ENCODE measurements at regions not wholly inside any gene's neighbourhood (a gene's known extent, or its start where the extent isn't known, plus 50 kb on each side); places are given as distances from the start of the nearest gene placed in this dataset.

GRCh38 chr5:5770825-5771224 lies 348.3 kb downstream of the ICE1 start:
- Mint-ChIP-seq H3K4me3 (no peak overlapping the region), H3K27me3 (ENCODE audit: low read depth) (peaks cover 4% of the 10 kb centered on the region), H3K4me1 (no peaks in the 10 kb centered on the region), H3K36me3 (ENCODE audit: low read depth) (no peaks in the 10 kb centered on the region), H3K9me3 (peaks cover 3% of the 10 kb centered on the region), H3K27ac (ENCODE audit: unreplicated experiment) (no peak overlapping the region)
- TF ChIP-seq CTCF (conservative IDR thresholded peaks at IDR 0.05): no peak
- DNase-seq (ENCODE audit: low read depth, low spot score): no peak

- H3K27ac Mint-ChIP-seq (ENCODE audit: unreplicated experiment): no peak overlapping the region
- TF ChIP-seq CTCF (conservative IDR thresholded peaks at IDR 0.05): no peak
Observed at GRCh38 chr5:5767286-5767928, 344.9 kb downstream of the ICE1 start.

GRCh38 chr5:5765066-5765850 lies 342.8 kb downstream of the ICE1 start:
- DNase-seq (ENCODE audit: low read depth, low spot score): no peak
- H3K9me3 Mint-ChIP-seq: no peaks in the 10 kb centered on the region

More at GRCh38 chr5:5767286-5767928, 344.9 kb downstream of the ICE1 start:
- Mint-ChIP-seq H3K36me3 (ENCODE audit: low read depth) (no peaks in the 10 kb centered on the region), H3K4me1 (no peaks in the 10 kb centered on the region), H3K9me3 (no peaks in the 10 kb centered on the region), H3K27me3 (ENCODE audit: low read depth) (no peaks in the 10 kb centered on the region), H3K4me3 (no peak overlapping the region)
- DNase-seq (ENCODE audit: low read depth, low spot score): no peak

GRCh38 chr5:5764246-5764645 lies 341.8 kb downstream of the ICE1 start:
- no peak overlapping the region for H3K4me3 Mint-ChIP-seq
- no peak for TF ChIP-seq CTCF (conservative IDR thresholded peaks at IDR 0.05)
- no peaks in the 10 kb centered on the region for H3K4me1 Mint-ChIP-seq
- no peaks in the 10 kb centered on the region for H3K36me3 Mint-ChIP-seq (ENCODE audit: low read depth)
- DNase-seq (ENCODE audit: low read depth, low spot score): no peak
- H3K9me3 Mint-ChIP-seq: no peaks in the 10 kb centered on the region
- H3K27me3 Mint-ChIP-seq (ENCODE audit: low read depth): no peaks in the 10 kb centered on the region
- H3K27ac Mint-ChIP-seq (ENCODE audit: unreplicated experiment): no peak overlapping the region

More at GRCh38 chr5:5765066-5765850, 342.8 kb downstream of the ICE1 start:
- no peak for TF ChIP-seq CTCF (conservative IDR thresholded peaks at IDR 0.05)
- no peaks in the 10 kb centered on the region for H3K27me3 Mint-ChIP-seq (ENCODE audit: low read depth)
- H3K36me3 Mint-ChIP-seq (ENCODE audit: low read depth): no peaks in the 10 kb centered on the region
- no peak overlapping the region for H3K27ac Mint-ChIP-seq (ENCODE audit: unreplicated experiment)
- H3K4me3 Mint-ChIP-seq: no peak overlapping the region
- H3K4me1 Mint-ChIP-seq: no peaks in the 10 kb centered on the region

- no peak for DNase-seq (ENCODE audit: low read depth, low spot score)
- Mint-ChIP-seq H3K36me3 (ENCODE audit: low read depth) (no peaks in the 10 kb centered on the region), H3K27ac (ENCODE audit: unreplicated experiment) (no peak overlapping the region), H3K4me3 (no peak overlapping the region), H3K4me1 (no peaks in the 10 kb centered on the region), H3K27me3 (ENCODE audit: low read depth) (peaks cover 4% of the 10 kb centered on the region), H3K9me3 (no peaks in the 10 kb centered on the region)
- TF ChIP-seq CTCF (conservative IDR thresholded peaks at IDR 0.05): no peak
Observed at GRCh38 chr5:5756762-5757161, 334.3 kb downstream of the ICE1 start.
